ENCODE measurements at regions not wholly inside any gene's neighbourhood (a gene's known extent, or its start where the extent isn't known, plus 50 kb on each side); places are given as distances from the start of the nearest gene placed in this dataset.

DNA sequence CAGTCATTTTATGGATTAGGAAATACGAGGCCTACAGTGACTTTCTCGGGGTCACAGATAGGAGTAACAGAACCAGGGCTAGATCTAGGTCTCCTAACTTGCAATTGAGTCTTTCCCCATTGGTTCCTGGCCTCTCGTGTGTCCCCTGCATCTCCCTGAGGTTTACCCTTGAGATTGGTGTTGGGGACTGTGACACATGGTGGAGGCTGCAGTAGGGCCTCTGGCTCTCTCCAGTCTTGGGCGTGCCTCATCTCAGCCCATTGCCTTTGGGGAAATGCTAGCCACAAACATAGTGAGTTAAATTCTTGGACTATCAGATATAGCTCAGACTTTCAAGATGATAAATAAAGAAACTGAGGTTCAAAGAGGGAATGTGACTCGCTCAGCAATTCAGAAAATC, 212.1 kb downstream of the KCNRG start:
- TF ChIP-seq CTCF (IDR thresholded peaks at IDR 0.05) (no peak), POLR2A (IDR thresholded peaks at IDR 0.05; ENCODE audit: low read depth) (no peak), EP300 (IDR thresholded peaks at IDR 0.05) (no peak), POLR2AphosphoS5 (IDR thresholded peaks at IDR 0.05) (no peak)

All from esophagus muscularis mucosa (tissue), 4 donors.